ENCODE measurements at regions not wholly inside any gene's neighbourhood (a gene's known extent, or its start where the extent isn't known, plus 50 kb on each side); places are given as distances from the start of the nearest gene placed in this dataset.

DNA sequence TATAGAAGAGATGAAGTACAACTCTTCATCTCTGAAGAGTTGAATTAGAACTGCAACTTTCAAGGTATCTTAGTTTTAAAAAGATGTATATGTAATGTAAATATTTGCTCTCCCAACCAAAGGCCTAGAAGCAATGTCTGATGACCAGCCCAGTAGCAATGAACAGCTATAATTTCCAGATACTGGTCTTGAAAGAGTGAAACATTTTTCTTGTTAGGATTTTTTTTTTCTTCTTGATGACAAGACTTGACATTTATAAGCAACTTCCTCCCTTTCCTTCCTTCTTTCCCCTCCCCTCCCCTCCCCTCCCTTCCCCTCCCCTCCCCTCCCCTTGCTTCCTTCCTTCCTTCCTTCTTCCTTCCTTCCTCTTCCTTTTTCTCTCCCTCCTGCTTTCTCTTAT is 423.4 kb downstream of the ZIC1 start:
- TF ChIP-seq, protein P1, sequence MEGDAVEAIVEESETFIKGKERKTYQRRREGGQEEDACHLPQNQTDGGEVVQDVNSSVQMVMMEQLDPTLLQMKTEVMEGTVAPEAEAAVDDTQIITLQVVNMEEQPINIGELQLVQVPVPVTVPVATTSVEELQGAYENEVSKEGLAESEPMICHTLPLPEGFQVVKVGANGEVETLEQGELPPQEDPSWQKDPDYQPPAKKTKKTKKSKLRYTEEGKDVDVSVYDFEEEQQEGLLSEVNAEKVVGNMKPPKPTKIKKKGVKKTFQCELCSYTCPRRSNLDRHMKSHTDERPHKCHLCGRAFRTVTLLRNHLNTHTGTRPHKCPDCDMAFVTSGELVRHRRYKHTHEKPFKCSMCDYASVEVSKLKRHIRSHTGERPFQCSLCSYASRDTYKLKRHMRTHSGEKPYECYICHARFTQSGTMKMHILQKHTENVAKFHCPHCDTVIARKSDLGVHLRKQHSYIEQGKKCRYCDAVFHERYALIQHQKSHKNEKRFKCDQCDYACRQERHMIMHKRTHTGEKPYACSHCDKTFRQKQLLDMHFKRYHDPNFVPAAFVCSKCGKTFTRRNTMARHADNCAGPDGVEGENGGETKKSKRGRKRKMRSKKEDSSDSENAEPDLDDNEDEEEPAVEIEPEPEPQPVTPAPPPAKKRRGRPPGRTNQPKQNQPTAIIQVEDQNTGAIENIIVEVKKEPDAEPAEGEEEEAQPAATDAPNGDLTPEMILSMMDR (conservative IDR thresholded peaks at IDR 0.05; ENCODE audit: low read depth, low read length) = no peak
- no peak for TF ChIP-seq MXI1 (IDR thresholded peaks at IDR 0.05; ENCODE audit: borderline replicate concordance, low read depth, low read length)
- no peak for TF ChIP-seq SMC3 (IDR thresholded peaks at IDR 0.05; ENCODE audit: low read depth, low read length)
- no peak for TF ChIP-seq POLR2A (IDR thresholded peaks at IDR 0.05; ENCODE audit: low read depth, low read length)
- no peak for TF ChIP-seq RAD21 (IDR thresholded peaks at IDR 0.05; ENCODE audit: low read length)
- no peak for TF ChIP-seq CEBPB (IDR thresholded peaks at IDR 0.05; ENCODE audit: low read depth, low read length)
- TF ChIP-seq, protein P2, sequence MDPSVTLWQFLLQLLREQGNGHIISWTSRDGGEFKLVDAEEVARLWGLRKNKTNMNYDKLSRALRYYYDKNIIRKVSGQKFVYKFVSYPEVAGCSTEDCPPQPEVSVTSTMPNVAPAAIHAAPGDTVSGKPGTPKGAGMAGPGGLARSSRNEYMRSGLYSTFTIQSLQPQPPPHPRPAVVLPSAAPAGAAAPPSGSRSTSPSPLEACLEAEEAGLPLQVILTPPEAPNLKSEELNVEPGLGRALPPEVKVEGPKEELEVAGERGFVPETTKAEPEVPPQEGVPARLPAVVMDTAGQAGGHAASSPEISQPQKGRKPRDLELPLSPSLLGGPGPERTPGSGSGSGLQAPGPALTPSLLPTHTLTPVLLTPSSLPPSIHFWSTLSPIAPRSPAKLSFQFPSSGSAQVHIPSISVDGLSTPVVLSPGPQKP (IDR thresholded peaks at IDR 0.05; ENCODE audit: borderline replicate concordance, low read depth, low read length) = no peak
- no peak for TF ChIP-seq RFX5 (IDR thresholded peaks at IDR 0.05; ENCODE audit: low read depth, low read length)
- no peak for TF ChIP-seq MAFK (IDR thresholded peaks at IDR 0.05; ENCODE audit: low read depth, low read length)
- no peak for TF ChIP-seq RCOR1 (IDR thresholded peaks at IDR 0.05; ENCODE audit: insufficient replicate concordance, low read length)
- no peak for TF ChIP-seq CHD1 (IDR thresholded peaks at IDR 0.05; ENCODE audit: low read depth, low read length)

Data from IMR-90 (cell line).